ENCODE measurements at regions not wholly inside any gene's neighbourhood (a gene's known extent, or its start where the extent isn't known, plus 50 kb on each side); places are given as distances from the start of the nearest gene placed in this dataset.

DNA sequence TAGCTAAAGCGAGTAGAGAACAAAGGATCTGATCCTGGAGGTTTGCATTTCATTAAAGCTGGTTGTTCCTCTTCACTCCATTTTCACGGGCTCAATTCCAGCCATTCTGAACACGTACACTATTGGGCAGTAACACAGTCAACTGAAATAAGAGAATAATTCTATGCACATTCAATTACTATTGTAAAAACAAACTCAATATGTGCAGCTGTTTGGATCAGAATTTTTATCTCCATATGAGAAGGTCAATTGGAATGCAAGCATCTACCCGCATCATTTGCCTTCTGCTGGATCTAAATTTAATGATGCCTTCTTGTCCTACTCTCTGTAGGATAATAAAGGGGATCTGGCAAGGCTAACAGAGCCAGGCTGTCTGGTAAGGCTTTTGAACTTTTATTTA is 562.8 kb upstream of the CCDC179 start:
- Histone ChIP-seq H3K27ac (ENCODE audit: low read depth, low read length) (no peak overlapping the region), H3K4me3 (ENCODE audit: low read length) (no peak overlapping the region), H3K27me3 (ENCODE audit: control insufficient read depth in 2 of 2, insufficient read depth in 2 of 2, low read length in 2 of 2) (no peaks in the 10 kb centered on the region), H3K36me3 (ENCODE audit: control insufficient read depth in 2 of 3, insufficient read depth in 3 of 3, low read length in 3 of 3) (no peaks in the 10 kb centered on the region), H3K4me1 (ENCODE audit: control insufficient read depth in 2 of 2, insufficient read depth in 2 of 2, low read length in 2 of 2) (no peaks in the 10 kb centered on the region), H3K9me3 (ENCODE audit: control insufficient read depth in 2 of 3, low read length in 3 of 3) (no peaks in the 10 kb centered on the region)
- no peak for ATAC-seq
- Mint-ChIP-seq H3K36me3 (no peaks in the 10 kb centered on the region), H3K27ac (no peak overlapping the region), H3K4me3 (no peak overlapping the region), H3K4me1 (no peaks in the 10 kb centered on the region), H3K9me3 (peaks cover 0 to 10% (median 4%) of the 10 kb centered on the region in 11 donors), H3K27me3 (no peaks in the 10 kb centered on the region)
- CTCF ChIA-PET = no interaction called here
- POLR2A ChIA-PET = no interaction called here
- DNase-seq = no peak
- intact Hi-C loops (cut with micrococcal nuclease) = no loop called here

DNA sequence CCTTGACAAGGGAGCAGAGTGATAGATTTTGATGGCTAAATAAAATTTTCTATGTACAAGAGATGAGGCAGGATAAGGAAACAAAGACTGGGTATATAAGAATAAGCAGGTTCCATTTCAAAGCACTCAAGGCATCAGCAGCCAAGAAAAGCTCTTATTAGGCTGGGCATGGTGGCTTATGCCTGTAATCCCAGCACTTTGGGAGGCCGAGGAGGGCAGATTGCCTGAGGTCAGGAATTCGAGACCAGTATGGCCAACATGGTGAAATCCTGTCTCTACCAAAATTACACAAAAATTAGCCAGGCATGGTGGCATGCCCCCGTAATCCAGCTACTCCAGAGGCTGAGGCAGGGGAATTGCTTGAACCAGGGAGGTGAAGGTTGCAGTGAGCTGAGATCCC is 563.4 kb upstream of the CCDC179 start:
- Mint-ChIP-seq H3K27me3 (no peaks in the 10 kb centered on the region), H3K36me3 (no peaks in the 10 kb centered on the region), H3K4me1 (no peaks in the 10 kb centered on the region), H3K27ac (no peak overlapping the region), H3K4me3 (no peak overlapping the region), H3K9me3 (peaks cover 0 to 8% (median 4%) of the 10 kb centered on the region in 11 donors)
- no peaks in the 10 kb centered on the region for H3K27me3 ChIP-seq (ENCODE audit: control insufficient read depth in 2 of 2, insufficient read depth in 2 of 2, low read length in 2 of 2)
- no peaks in the 10 kb centered on the region for H3K9me3 ChIP-seq (ENCODE audit: control insufficient read depth in 2 of 3, low read length in 3 of 3)
- ChIA-PET CTCF (no interaction called here), POLR2A (no interaction called here)
- no peak overlapping the region for H3K27ac ChIP-seq (ENCODE audit: low read depth, low read length)
- H3K4me3 ChIP-seq (ENCODE audit: low read length) = no peak overlapping the region
- intact Hi-C loops (cut with micrococcal nuclease) = no loop called here
- H3K36me3 ChIP-seq (ENCODE audit: control insufficient read depth in 2 of 3, insufficient read depth in 3 of 3, low read length in 3 of 3) = no peaks in the 10 kb centered on the region
- ATAC-seq (no peak), DNase-seq (no peak)
- H3K4me1 ChIP-seq (ENCODE audit: control insufficient read depth in 2 of 2, insufficient read depth in 2 of 2, low read length in 2 of 2) = no peaks in the 10 kb centered on the region

DNA sequence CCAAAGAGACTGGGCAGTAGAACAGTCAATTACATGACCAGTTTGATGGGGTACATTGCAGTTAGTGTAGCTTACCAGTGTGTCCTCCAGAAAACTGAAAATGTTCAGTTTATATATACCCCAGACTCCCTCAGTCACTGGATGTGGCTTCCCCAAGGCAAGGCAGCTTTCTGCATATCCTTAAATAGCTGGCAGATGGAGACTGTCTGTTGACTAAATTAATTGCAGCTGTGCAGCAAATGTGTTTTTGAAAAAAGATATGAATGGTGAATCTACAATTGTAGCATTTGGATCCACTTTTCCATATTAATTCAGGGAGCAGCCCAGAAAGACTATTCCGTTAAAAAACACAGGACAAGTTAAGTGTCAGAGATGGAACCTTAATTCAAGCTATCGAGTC is 565.1 kb upstream of the CCDC179 start:
- Mint-ChIP-seq H3K4me1 (no peaks in the 10 kb centered on the region), H3K4me3 (no peak overlapping the region), H3K27me3 (no peaks in the 10 kb centered on the region), H3K27ac (no peak overlapping the region), H3K36me3 (no peaks in the 10 kb centered on the region), H3K9me3 (peaks cover 0 to 10% (median 4%) of the 10 kb centered on the region in 11 donors)
- DNase-seq = no peak
- ChIA-PET POLR2A (no interaction called here), CTCF (no interaction called here)
- Histone ChIP-seq H3K9me3 (ENCODE audit: control insufficient read depth in 2 of 3, low read length in 3 of 3) (no peaks in the 10 kb centered on the region), H3K27ac (ENCODE audit: low read depth, low read length) (no peak overlapping the region), H3K36me3 (ENCODE audit: control insufficient read depth in 2 of 3, insufficient read depth in 3 of 3, low read length in 3 of 3) (no peaks in the 10 kb centered on the region), H3K4me3 (ENCODE audit: low read length) (no peak overlapping the region), H3K4me1 (ENCODE audit: control insufficient read depth in 2 of 2, insufficient read depth in 2 of 2, low read length in 2 of 2) (no peaks in the 10 kb centered on the region), H3K27me3 (ENCODE audit: control insufficient read depth in 2 of 2, insufficient read depth in 2 of 2, low read length in 2 of 2) (no peaks in the 10 kb centered on the region)
- ATAC-seq = no peak
- intact Hi-C loops (cut with micrococcal nuclease) = no loop called here

DNA sequence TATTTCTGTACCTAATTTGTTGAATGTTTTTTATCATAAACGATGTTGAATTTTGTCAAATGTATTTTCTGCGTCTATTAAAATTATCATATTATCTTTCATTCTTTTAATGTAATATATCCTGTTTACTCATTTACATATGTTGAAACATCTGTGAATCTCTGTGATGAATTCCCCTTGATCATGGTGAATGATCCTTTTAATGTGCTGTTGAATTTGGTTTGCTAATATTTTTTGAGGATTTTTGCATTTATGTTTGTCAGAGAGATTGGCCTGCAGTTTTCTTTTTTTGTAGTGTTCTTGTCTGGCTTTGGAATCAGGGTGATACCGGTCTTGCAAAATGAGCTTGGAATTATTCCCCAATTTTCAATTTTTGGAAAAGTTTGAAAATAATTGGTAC is 569.3 kb upstream of the CCDC179 start:
- Histone ChIP-seq H3K27me3 (ENCODE audit: control insufficient read depth in 2 of 2, insufficient read depth in 2 of 2, low read length in 2 of 2) (no peaks in the 10 kb centered on the region), H3K9me3 (ENCODE audit: control insufficient read depth in 2 of 3, low read length in 3 of 3) (no peaks in the 10 kb centered on the region), H3K27ac (ENCODE audit: low read depth, low read length) (no peak overlapping the region), H3K36me3 (ENCODE audit: control insufficient read depth in 2 of 3, insufficient read depth in 3 of 3, low read length in 3 of 3) (no peaks in the 10 kb centered on the region), H3K4me3 (ENCODE audit: low read length) (no peak overlapping the region), H3K4me1 (ENCODE audit: control insufficient read depth in 2 of 2, insufficient read depth in 2 of 2, low read length in 2 of 2) (no peaks in the 10 kb centered on the region)
- Mint-ChIP-seq H3K4me3 (no peak overlapping the region), H3K27me3 (no peaks in the 10 kb centered on the region), H3K4me1 (no peaks in the 10 kb centered on the region), H3K27ac (no peak overlapping the region), H3K9me3 (peaks cover 0 to 9% (median 3%) of the 10 kb centered on the region in 11 donors), H3K36me3 (no peaks in the 10 kb centered on the region)
- POLR2A ChIA-PET = no interaction called here
- ATAC-seq = no peak
- no peak for DNase-seq
- intact Hi-C loops (cut with micrococcal nuclease) = no loop called here
- CTCF ChIA-PET = no interaction called here

DNA sequence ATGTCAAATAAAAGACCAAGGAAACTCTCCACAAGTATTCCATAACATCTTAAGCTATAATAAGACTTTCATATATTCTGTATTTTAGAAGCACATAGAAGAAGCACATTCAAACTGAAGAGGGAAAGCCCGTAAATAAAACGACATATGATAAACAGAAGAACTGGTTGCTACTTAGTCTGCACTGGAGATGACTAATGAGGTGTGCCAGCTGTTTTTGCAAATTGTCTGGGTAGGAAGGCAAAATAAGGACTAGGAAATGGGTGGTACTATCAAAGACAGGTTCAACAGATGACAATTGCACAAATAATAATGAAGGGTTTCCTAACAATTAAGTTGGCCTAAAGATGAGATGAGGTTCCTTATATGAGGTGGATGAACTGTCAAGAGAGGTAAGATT is 593.2 kb upstream of the CCDC179 start:
- no peaks in the 10 kb centered on the region for H3K36me3 ChIP-seq (ENCODE audit: control insufficient read depth in 2 of 3, insufficient read depth in 3 of 3, low read length in 3 of 3)
- no peaks in the 10 kb centered on the region for H3K27me3 Mint-ChIP-seq
- peaks cover 0 to 27% (median 3%) of the 10 kb centered on the region in 11 donors for H3K9me3 Mint-ChIP-seq
- ATAC-seq (no peak), DNase-seq (no peak)
- ChIA-PET POLR2A (no interaction called here), CTCF (no interaction called here)
- H3K27ac ChIP-seq (ENCODE audit: low read depth, low read length) = no peak overlapping the region
- no peak overlapping the region for H3K27ac Mint-ChIP-seq
- no peak overlapping the region for H3K4me3 ChIP-seq (ENCODE audit: low read length)
- intact Hi-C loops (cut with micrococcal nuclease) = no loop called here
- H3K27me3 ChIP-seq (ENCODE audit: control insufficient read depth in 2 of 2, insufficient read depth in 2 of 2, low read length in 2 of 2) = no peaks in the 10 kb centered on the region
- H3K36me3 Mint-ChIP-seq = no peaks in the 10 kb centered on the region
- H3K4me1 Mint-ChIP-seq = no peaks in the 10 kb centered on the region
- H3K4me3 Mint-ChIP-seq = no peak overlapping the region
- H3K9me3 ChIP-seq (ENCODE audit: control insufficient read depth in 2 of 3, low read length in 3 of 3) = no peaks in the 10 kb centered on the region
- no peaks in the 10 kb centered on the region for H3K4me1 ChIP-seq (ENCODE audit: control insufficient read depth in 2 of 2, insufficient read depth in 2 of 2, low read length in 2 of 2)

DNA sequence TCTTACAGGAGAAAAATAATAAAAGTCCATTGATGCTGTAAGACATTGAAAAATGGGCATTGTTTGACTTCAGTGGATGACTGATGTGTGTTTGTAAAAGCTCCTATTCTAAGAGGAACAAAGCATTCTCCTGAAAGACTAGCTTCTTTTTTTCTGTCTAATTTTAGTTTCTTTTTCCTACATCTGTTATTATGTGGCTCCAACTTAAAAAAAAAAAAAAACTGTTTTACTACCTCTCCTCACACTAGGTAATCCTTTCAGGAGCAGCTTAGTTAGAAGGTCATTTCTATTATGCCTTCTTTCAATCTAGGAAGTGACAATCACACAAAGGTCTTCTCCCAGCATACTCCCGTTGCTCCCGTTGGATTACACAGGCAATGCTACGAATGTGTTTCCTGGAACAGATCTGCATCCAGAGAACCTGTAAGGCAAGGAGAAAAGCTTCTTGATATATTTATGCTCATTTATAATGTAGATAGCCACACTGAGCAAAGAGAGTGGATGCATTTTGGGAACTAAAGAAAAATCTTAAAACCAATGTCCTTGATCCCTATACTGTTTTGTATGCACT is 595.1 kb upstream of the CCDC179 start:
- H3K36me3 Mint-ChIP-seq = no peaks in the 10 kb centered on the region
- H3K4me1 ChIP-seq (ENCODE audit: control insufficient read depth in 2 of 2, insufficient read depth in 2 of 2, low read length in 2 of 2) = no peaks in the 10 kb centered on the region
- H3K4me3 ChIP-seq (ENCODE audit: low read length) = no peak overlapping the region
- intact Hi-C loops (cut with micrococcal nuclease) = no loop called here
- no peaks in the 10 kb centered on the region for H3K27me3 Mint-ChIP-seq
- H3K4me3 Mint-ChIP-seq = no peak overlapping the region
- no peaks in the 10 kb centered on the region for H3K9me3 ChIP-seq (ENCODE audit: control insufficient read depth in 2 of 3, low read length in 3 of 3)
- POLR2A ChIA-PET = no interaction called here
- no peaks in the 10 kb centered on the region for H3K27me3 ChIP-seq (ENCODE audit: control insufficient read depth in 2 of 2, insufficient read depth in 2 of 2, low read length in 2 of 2)
- H3K27ac Mint-ChIP-seq = no peak overlapping the region
- DNase-seq (no peak), ATAC-seq (no peak)
- no peaks in the 10 kb centered on the region for H3K4me1 Mint-ChIP-seq
- no peak overlapping the region for H3K27ac ChIP-seq (ENCODE audit: low read depth, low read length)
- no peaks in the 10 kb centered on the region for H3K36me3 ChIP-seq (ENCODE audit: control insufficient read depth in 2 of 3, insufficient read depth in 3 of 3, low read length in 3 of 3)
- CTCF ChIA-PET = no interaction called here
- H3K9me3 Mint-ChIP-seq = peaks cover 0 to 19% (median 2%) of the 10 kb centered on the region in 11 donors

DNA sequence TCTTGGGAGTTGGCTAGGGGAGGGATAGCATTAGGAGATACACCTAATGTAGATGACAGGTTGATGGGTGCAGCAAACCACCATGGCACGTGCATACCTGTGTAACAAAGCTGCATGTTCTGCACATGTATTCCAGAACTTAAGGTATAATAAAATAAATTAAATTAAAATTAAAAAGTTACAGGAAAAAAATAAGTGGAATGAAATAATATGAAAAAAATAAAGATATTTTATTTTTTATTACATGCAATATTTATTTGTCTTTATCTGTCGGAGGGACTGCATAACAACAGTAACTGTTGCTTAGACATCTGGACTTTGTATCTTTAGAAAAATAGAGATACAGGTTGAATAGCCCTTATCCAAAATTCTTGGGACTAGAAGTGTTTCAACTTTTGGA is 597.4 kb upstream of the CCDC179 start:
- Mint-ChIP-seq H3K4me3 (no peak overlapping the region), H3K27ac (no peak overlapping the region), H3K4me1 (no peaks in the 10 kb centered on the region), H3K9me3 (peaks cover 0 to 19% (median 0%) of the 10 kb centered on the region in 11 donors), H3K36me3 (no peaks in the 10 kb centered on the region), H3K27me3 (no peaks in the 10 kb centered on the region)
- POLR2A ChIA-PET = no interaction called here
- Histone ChIP-seq H3K4me3 (ENCODE audit: low read length) (no peak overlapping the region), H3K27ac (ENCODE audit: low read depth, low read length) (no peak overlapping the region), H3K9me3 (ENCODE audit: control insufficient read depth in 2 of 3, low read length in 3 of 3) (no peaks in the 10 kb centered on the region), H3K27me3 (ENCODE audit: control insufficient read depth in 2 of 2, insufficient read depth in 2 of 2, low read length in 2 of 2) (no peaks in the 10 kb centered on the region), H3K36me3 (ENCODE audit: control insufficient read depth in 2 of 3, insufficient read depth in 3 of 3, low read length in 3 of 3) (no peaks in the 10 kb centered on the region), H3K4me1 (ENCODE audit: control insufficient read depth in 2 of 2, insufficient read depth in 2 of 2, low read length in 2 of 2) (no peaks in the 10 kb centered on the region)
- CTCF ChIA-PET = no interaction called here
- intact Hi-C loops (cut with micrococcal nuclease) = no loop called here
- ATAC-seq (no peak), DNase-seq (no peak)

All from naive thymus-derived CD4-positive, alpha-beta T cell (primary cell).